IMR-90 (cell line): ENCODE measurements at regions not wholly inside any gene's neighbourhood (a gene's known extent, or its start where the extent isn't known, plus 50 kb on each side); places are given as distances from the start of the nearest gene placed in this dataset.

Experiments
- ATAC-seq: fragments of 200-7000 bp; cut with Tn5 transposase; 2 replicates; pipeline ENCODE4 v1.9.1; 2020; ENCODE audit warnings: low read depth, mild to moderate bottlenecking, moderate library complexity
- BruUV-seq: library from RNA; stranded (reverse); fragments of 400-500 nt; replicated peaks from 2 replicates; lab custom pipeline; 2021; lab: Mats Ljungman, UMichigan
- CTCF ChIA-PET: fragments of 300-600 bp; formaldehyde crosslinking; extraction: SDS; loops from one replicate; lab custom pipeline; 2021; ENCODE audit warnings: antibody characterized with exemption; lab: Yijun Ruan, JAX
- POLR2A ChIA-PET: fragments of 300-600 bp; sonication (Branson Sonifier 250); formaldehyde crosslinking; loops from one replicate; lab custom pipeline; 2022; ENCODE audit warnings: antibody characterized with exemption; ENCODE audit not compliant: unreplicated experiment; lab: Charles Lee
- DNase-seq: peaks from one replicate; pipeline ENCODE4 v3.0.0; 2013
- H2AFZ ChIP-seq: replicated peaks from 2 replicates; pipeline ENCODE3; 2013; ENCODE audit warnings: low read length, mild to moderate bottlenecking; ENCODE audit not compliant: poor library complexity
- H2AK5ac ChIP-seq: 2 replicates; pipeline ENCODE4 v1.6.1; 2013; ENCODE audit warnings: low read depth, low read length, inconsistent platforms
- H2AK9ac ChIP-seq: replicated peaks from 2 replicates; pipeline ENCODE3; 2013; ENCODE audit warnings: mild to moderate bottlenecking, low read depth, low read length, moderate library complexity; ENCODE audit not compliant: poor library complexity
- H2BK120ac ChIP-seq: 2 replicates; pipeline ENCODE4 v1.6.1; 2013; ENCODE audit warnings: low read depth, low read length, inconsistent platforms
- H2BK15ac ChIP-seq: 3 replicates; pipeline ENCODE4 v1.6.1; 2013; ENCODE audit warnings: low read depth, low read length, inconsistent platforms
- H2BK20ac ChIP-seq: 2 replicates; pipeline ENCODE4 v1.6.1; 2013; ENCODE audit warnings: low read depth, mild to moderate bottlenecking, inconsistent platforms, low read length, moderate library complexity
- H2BK5ac ChIP-seq: 2 replicates; pipeline ENCODE4 v1.6.1; 2013; ENCODE audit warnings: mild to moderate bottlenecking, low read depth, low read length, inconsistent platforms; ENCODE audit not compliant: poor library complexity, severe bottlenecking
- H3K14ac ChIP-seq: replicated peaks from 2 replicates; pipeline ENCODE4 v1.6.1; 2013; ENCODE audit warnings: low read depth, low read length, inconsistent platforms
- H3K18ac ChIP-seq: 2 replicates; pipeline ENCODE4 v1.6.1; 2013; ENCODE audit warnings: low read depth, low read length, control low read depth
- H3K23ac ChIP-seq: 2 replicates; pipeline ENCODE4 v1.6.1; 2013; ENCODE audit warnings: low read depth, low read length, inconsistent platforms
- H3K27ac ChIP-seq: 2 replicates; pipeline ENCODE4 v1.5.1; 2013; ENCODE audit warnings: mild to moderate bottlenecking, control low read depth, low read length; ENCODE audit not compliant: insufficient read depth
- H3K27me3 ChIP-seq: 2 replicates; pipeline ENCODE4 v1.6.1; 2013; ENCODE audit warnings: low read length; ENCODE audit not compliant: control insufficient read depth, insufficient read depth
- H3K36me3 ChIP-seq: 2 replicates; pipeline ENCODE4 v1.6.1; 2013; ENCODE audit warnings: low read length, mixed read lengths; ENCODE audit not compliant: control insufficient read depth, insufficient read depth
- H3K4ac ChIP-seq: 2 replicates; pipeline ENCODE4 v1.6.1; 2013; ENCODE audit warnings: low read depth, low read length, inconsistent platforms
- H3K4me1 ChIP-seq: 2 replicates; pipeline ENCODE4 v1.6.1; 2013; ENCODE audit warnings: low read length, mixed read lengths; ENCODE audit not compliant: control insufficient read depth, insufficient read depth
- H3K4me2 ChIP-seq: 2 replicates; pipeline ENCODE4 v1.6.1; 2013; ENCODE audit warnings: low read depth, mild to moderate bottlenecking, control low read depth, low read length, moderate library complexity
- H3K4me3 ChIP-seq: 2 replicates; pipeline ENCODE4 v1.5.1; 2013; ENCODE audit warnings: low read depth, mild to moderate bottlenecking, control low read depth, low read length, moderate library complexity; ENCODE audit not compliant: insufficient read depth
- H3K56ac ChIP-seq: 2 replicates; pipeline ENCODE4 v1.6.1; 2013; ENCODE audit warnings: low read length, inconsistent platforms; ENCODE audit not compliant: insufficient read depth; ENCODE audit errors: extremely low read depth
- H3K79me1 ChIP-seq, 2 experiments: 2 replicates each; pipeline ENCODE4 v1.6.1; 2013; ENCODE audit warnings: low read length in 2 of 2, inconsistent platforms in 1 of 2, low read depth in 1 of 2
- H3K9ac ChIP-seq: 2 replicates; pipeline ENCODE4 v1.6.1; 2013; ENCODE audit warnings: low read depth, low read length, control low read depth
- H3K9me1 ChIP-seq: 2 replicates; pipeline ENCODE4 v1.6.1; 2013; ENCODE audit warnings: low read length, inconsistent platforms; ENCODE audit not compliant: insufficient read depth
- H3K9me3 ChIP-seq: 2 replicates; pipeline ENCODE4 v1.6.1; 2013; ENCODE audit warnings: low read length; ENCODE audit not compliant: control insufficient read depth, insufficient read depth
- H4K20me1 ChIP-seq: 2 replicates; pipeline ENCODE4 v1.6.1; 2013; ENCODE audit warnings: low read length, inconsistent platforms; ENCODE audit not compliant: insufficient read depth
- H4K5ac ChIP-seq: 2 replicates; pipeline ENCODE4 v1.6.1; 2013; ENCODE audit warnings: mild to moderate bottlenecking, low read depth, low read length, control low read depth
- H4K8ac ChIP-seq, 2 experiments: 2 replicates each; pipeline ENCODE4 v1.6.1; 2013; ENCODE audit warnings: low read depth in 2 of 2, low read length in 2 of 2, control low read depth in 1 of 2, inconsistent platforms in 1 of 2
- H4K91ac ChIP-seq: 2 replicates; pipeline ENCODE4 v1.6.1; 2013; ENCODE audit warnings: low read depth, low read length, inconsistent platforms; ENCODE audit not compliant: insufficient read depth
- BHLHE40 ChIP-seq: fragments of 150-350 bp; IDR thresholded peaks from 2 replicates; pipeline ENCODE4 v1.6.1; 2016; ENCODE audit warnings: mild to moderate bottlenecking, low read depth, low read length
- CEBPB ChIP-seq: IDR thresholded peaks from 2 replicates; pipeline ENCODE4 v1.6.1; 2012; ENCODE audit warnings: low read depth, low read length, improper control_type of control experiment
- CHD1 ChIP-seq: IDR thresholded peaks from 2 replicates; pipeline ENCODE4 v1.6.1; 2012; ENCODE audit warnings: low read depth, low read length, improper control_type of control experiment
- MXI1 ChIP-seq: IDR thresholded peaks from 2 replicates; pipeline ENCODE4 v1.6.1; 2012; ENCODE audit warnings: low read depth, mild to moderate bottlenecking, low read length, moderate library complexity, borderline replicate concordance
- NFE2L2 ChIP-seq: fragments of 150-350 bp; IDR thresholded peaks from 2 replicates; pipeline ENCODE4 v1.6.1; 2016; ENCODE audit warnings: low read depth, mild to moderate bottlenecking, low read length
- POLR2A ChIP-seq: IDR thresholded peaks from 2 replicates; pipeline ENCODE4 v1.6.1; 2012; ENCODE audit warnings: mild to moderate bottlenecking, low read depth, low read length
- RCOR1 ChIP-seq: IDR thresholded peaks from 2 replicates; pipeline ENCODE4 v1.6.1; 2012; ENCODE audit warnings: mild to moderate bottlenecking, low read length, improper control_type of control experiment; ENCODE audit not compliant: insufficient replicate concordance
- RFX5 ChIP-seq: IDR thresholded peaks from 2 replicates; pipeline ENCODE4 v1.8.0; 2012; ENCODE audit warnings: low read depth, mild to moderate bottlenecking, low read length, moderate library complexity
- SMC3 ChIP-seq: fragments of 150-350 bp; IDR thresholded peaks from 2 replicates; pipeline ENCODE4 v1.6.1; 2016; ENCODE audit warnings: low read depth, mild to moderate bottlenecking, antibody characterized with exemption, low read length, moderate library complexity
- USF2 ChIP-seq: fragments of 150-350 bp; IDR thresholded peaks from 2 replicates; pipeline ENCODE4 v1.6.1; 2017; ENCODE audit warnings: mild to moderate bottlenecking, antibody characterized with exemption, low read length, low read depth
- dilution Hi-C: fragments of 300-500 bp; cut with HindIII; formaldehyde crosslinking; loops from one replicate; pipeline ENCODE4 v1.14.3; 2018; ENCODE audit warnings: low sequenced_read_pairs; ENCODE audit not compliant: unreplicated experiment
- in situ Hi-C: fragments of 300-500 bp; cut with MboI; formaldehyde crosslinking; loops from 3 replicates; pipeline ENCODE4 v1.14.3; 2019; ENCODE audit warnings: low sequenced_read_pairs, inconsistent platforms, mixed read lengths
- intact Hi-C: fragments of 100-400 bp; cut with micrococcal nuclease; formaldehyde crosslinking; loops from 2 replicates; pipeline ENCODE4 v1.10.0; 2022
- TF ChIP-seq, protein P1 (sequence below): fragments of 150-350 bp; IDR thresholded peaks from 2 replicates; pipeline ENCODE4 v1.6.1; 2016; ENCODE audit warnings: low read depth, mild to moderate bottlenecking, low read length, moderate library complexity, borderline replicate concordance
- TF ChIP-seq, protein P2 (sequence below): conservative IDR thresholded peaks from 2 replicates; pipeline ENCODE4 v1.5.1; 2012; ENCODE audit warnings: mild to moderate bottlenecking, low read depth, low read length, improper control_type of control experiment

GRCh38 chr6:76240092-76240491 lies 167.6 kb upstream of the IMPG1 start:
- H3K9me3 ChIP-seq = no peaks in the 10 kb centered on the region
- H4K91ac ChIP-seq = no peak overlapping the region
- dilution Hi-C loops (no loop called here), in situ Hi-C loops (no loop called here), intact Hi-C loops (no loop called here)
- H3K79me1 ChIP-seq = no peaks in the 10 kb centered on the region
- H3K18ac ChIP-seq = no peak overlapping the region
- no peak overlapping the region for H3K23ac ChIP-seq
- H2AK5ac ChIP-seq = no peak overlapping the region
- no peaks in the 10 kb centered on the region for H3K27me3 ChIP-seq
- no peak for ATAC-seq
- ChIA-PET POLR2A (no interaction called here), CTCF (no interaction called here)
- H3K4ac ChIP-seq = no peak overlapping the region
- H4K5ac ChIP-seq = no peak overlapping the region
- no peak for DNase-seq
- H3K4me2 ChIP-seq = no peak overlapping the region
- no TSS peak for BruUV-seq
- H2BK5ac ChIP-seq = no peak overlapping the region
- no peaks in the 10 kb centered on the region for H4K20me1 ChIP-seq
- H3K36me3 ChIP-seq = no peaks in the 10 kb centered on the region
- no peak overlapping the region for H2BK15ac ChIP-seq
- H3K9me1 ChIP-seq = no peaks in the 10 kb centered on the region
- no peak overlapping the region for H3K4me3 ChIP-seq
- no peak overlapping the region for H3K14ac ChIP-seq
- no peaks in the 10 kb centered on the region for H3K4me1 ChIP-seq
- H2BK20ac ChIP-seq = no peak overlapping the region
- H2BK120ac ChIP-seq = no peak overlapping the region
- H2AFZ ChIP-seq = no peak overlapping the region
- H3K27ac ChIP-seq = no peak overlapping the region
- no peak overlapping the region for H3K9ac ChIP-seq
- no peak overlapping the region for H2AK9ac ChIP-seq
- no peak overlapping the region for H3K56ac ChIP-seq
- TF ChIP-seq CHD1 = no peak
- no peak for TF ChIP-seq SMC3
- TF ChIP-seq POLR2A = no peak
- TF ChIP-seq RCOR1 = no peak
- TF ChIP-seq USF2 = no peak
- no peak for TF ChIP-seq CEBPB
- TF ChIP-seq, protein P1, sequence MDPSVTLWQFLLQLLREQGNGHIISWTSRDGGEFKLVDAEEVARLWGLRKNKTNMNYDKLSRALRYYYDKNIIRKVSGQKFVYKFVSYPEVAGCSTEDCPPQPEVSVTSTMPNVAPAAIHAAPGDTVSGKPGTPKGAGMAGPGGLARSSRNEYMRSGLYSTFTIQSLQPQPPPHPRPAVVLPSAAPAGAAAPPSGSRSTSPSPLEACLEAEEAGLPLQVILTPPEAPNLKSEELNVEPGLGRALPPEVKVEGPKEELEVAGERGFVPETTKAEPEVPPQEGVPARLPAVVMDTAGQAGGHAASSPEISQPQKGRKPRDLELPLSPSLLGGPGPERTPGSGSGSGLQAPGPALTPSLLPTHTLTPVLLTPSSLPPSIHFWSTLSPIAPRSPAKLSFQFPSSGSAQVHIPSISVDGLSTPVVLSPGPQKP = no peak
- no peak for TF ChIP-seq NFE2L2
- no peak for TF ChIP-seq BHLHE40
- no peak for TF ChIP-seq MXI1
- TF ChIP-seq, protein P2, sequence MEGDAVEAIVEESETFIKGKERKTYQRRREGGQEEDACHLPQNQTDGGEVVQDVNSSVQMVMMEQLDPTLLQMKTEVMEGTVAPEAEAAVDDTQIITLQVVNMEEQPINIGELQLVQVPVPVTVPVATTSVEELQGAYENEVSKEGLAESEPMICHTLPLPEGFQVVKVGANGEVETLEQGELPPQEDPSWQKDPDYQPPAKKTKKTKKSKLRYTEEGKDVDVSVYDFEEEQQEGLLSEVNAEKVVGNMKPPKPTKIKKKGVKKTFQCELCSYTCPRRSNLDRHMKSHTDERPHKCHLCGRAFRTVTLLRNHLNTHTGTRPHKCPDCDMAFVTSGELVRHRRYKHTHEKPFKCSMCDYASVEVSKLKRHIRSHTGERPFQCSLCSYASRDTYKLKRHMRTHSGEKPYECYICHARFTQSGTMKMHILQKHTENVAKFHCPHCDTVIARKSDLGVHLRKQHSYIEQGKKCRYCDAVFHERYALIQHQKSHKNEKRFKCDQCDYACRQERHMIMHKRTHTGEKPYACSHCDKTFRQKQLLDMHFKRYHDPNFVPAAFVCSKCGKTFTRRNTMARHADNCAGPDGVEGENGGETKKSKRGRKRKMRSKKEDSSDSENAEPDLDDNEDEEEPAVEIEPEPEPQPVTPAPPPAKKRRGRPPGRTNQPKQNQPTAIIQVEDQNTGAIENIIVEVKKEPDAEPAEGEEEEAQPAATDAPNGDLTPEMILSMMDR = no peak
- no peak for TF ChIP-seq RFX5
- no peak overlapping the region for H4K8ac ChIP-seq
